ENCODE measurements at regions not wholly inside any gene's neighbourhood (a gene's known extent, or its start where the extent isn't known, plus 50 kb on each side); places are given as distances from the start of the nearest gene placed in this dataset.
A peak's percentile ranks its signal among the peaks of the same experiment; 100 is the strongest.

DNA sequence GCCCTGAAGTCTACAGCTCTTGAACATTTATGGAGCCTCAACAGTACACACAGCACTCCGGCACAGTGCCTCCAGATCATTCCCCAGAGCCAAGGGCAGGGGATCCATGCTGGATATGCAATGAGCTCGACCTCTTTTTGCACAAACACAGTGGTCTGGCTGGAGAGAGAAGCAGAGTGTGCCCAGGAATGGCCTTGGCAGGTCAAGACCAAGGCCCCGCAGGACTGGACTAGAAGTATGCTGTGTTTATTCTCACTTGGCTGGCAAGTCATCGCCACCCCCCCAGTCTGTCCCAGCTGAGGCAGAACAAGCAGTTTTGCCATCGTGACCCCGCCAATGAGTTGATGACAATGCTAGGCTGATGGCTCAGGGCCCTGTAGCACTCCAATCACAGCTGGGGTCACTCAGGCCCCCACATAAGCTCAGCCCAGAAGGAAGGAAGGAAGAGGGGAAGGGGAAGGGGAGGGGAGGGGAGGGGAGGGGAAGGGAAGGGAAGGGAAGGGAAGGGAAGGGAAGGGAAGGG lies 212.1 kb downstream of the TTC32 start:
- FAIRE-seq (no peak), DNase-seq (ENCODE audit: low spot score in 2 of 2) (no peak)

DNA sequence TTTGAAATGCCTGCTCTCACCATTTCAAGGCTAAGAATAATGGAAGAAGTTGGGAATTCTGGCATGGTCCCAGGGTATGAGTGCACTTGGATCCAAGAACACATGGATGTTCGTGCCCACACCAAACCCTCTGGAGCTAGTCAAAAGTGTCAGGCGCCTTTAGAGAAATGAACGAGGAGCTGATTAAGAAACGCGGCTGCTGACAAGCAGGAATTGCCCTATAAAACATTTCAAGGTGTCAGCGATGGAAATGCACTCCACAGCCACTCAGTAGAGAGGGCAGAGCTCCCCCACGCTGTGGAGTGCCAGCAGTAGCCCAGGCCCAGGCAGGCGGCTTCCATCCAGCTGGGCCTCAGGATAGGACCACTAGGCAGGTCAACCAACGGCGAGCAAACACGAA lies 213.7 kb downstream of the TTC32 start:
- DNase-seq (ENCODE audit: low spot score in 2 of 2) (no peak), FAIRE-seq (no peak)

DNA sequence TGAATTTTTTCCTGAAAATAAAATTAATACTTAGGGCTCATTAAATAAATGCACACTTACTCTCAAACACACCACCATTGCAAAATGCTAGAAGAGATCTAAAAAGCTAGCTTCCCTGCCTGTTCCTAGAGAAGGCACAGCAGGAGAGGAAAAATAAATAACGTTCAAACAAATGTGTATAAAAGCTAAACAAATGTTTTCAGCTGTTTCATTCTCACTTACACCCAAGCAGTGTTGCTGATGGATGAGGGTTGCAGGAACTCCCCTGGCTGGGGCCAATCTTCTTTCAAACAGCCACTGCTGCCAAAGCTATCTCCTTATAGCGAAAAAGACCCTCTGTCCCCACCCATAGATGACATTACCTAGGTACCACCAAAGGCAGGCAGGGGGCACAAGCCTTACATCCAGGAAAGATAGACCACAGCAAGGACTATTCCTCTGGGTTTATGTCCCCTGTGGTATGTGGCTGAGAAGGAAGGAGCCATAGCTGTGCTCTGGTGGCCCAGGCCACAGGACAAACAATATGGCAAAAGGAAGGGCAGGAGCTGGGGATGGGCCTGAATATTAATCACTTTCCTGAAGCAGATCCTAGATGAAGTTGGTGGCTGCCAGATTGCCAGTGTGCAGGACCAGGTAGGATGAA lies 214.6 kb downstream of the TTC32 start:
- DNase-seq (ENCODE audit: low spot score in 2 of 2) (no peak), FAIRE-seq (no peak)

DNA sequence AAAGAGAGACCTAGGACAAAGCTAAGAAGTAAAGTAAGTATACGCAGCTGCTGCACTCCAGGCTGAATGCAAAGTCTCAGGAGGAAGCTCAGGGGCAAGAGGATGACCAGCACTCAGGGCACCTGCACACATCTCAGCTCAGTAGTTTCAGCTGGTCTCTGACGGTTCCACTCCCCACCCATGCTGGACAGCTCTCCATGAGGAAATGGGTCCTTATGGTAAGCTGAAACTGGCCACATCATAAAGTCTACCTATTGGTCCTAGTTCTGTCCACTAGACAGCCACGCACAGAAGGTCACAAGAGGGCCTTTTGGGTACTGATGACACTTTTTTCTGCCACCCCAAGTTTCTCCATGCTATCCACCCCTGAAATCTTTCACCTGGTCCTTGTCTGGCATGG lies 215.3 kb downstream of the TTC32 start:
- no peak for FAIRE-seq

GRCh38 chr2:19685731-19686130 lies 216.1 kb downstream of the TTC32 start:
- DNase-seq (ENCODE audit: low spot score in 2 of 2) (no peak), FAIRE-seq (no peak)

More for the DNA sequence above, 215.3 kb downstream of the TTC32 start:
- no peak for DNase-seq (ENCODE audit: low spot score in 2 of 2)

DNA sequence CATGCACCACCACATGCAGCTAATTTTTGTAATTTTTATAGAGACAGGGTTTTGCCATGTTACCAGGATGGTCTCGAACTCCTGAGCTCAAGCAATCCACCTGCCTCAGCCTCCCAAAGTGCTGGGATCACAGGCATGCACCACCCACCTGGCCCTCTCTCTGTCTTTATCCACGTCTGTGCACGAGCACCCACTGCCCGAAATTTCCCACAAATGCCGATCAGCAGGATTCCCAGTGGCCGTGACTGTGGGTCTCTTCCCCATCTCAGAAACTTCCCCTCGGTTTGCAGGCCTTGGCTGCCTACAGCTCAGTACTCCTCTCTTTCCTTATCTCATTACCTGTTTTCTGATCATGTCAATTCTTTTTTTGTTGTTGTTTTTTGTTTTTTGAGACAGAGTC lies 217.3 kb downstream of the TTC32 start:
- no peak for DNase-seq (ENCODE audit: low spot score in 2 of 2)
- FAIRE-seq = no peak

- FAIRE-seq = no peak
- no peak for DNase-seq (ENCODE audit: low spot score in 2 of 2)
Measured at GRCh38 chr2:19683556-19683955, 218.2 kb downstream of the TTC32 start.

GRCh38 chr2:19682493-19682892 lies 219.3 kb downstream of the TTC32 start:
- FAIRE-seq (no peak), DNase-seq (ENCODE audit: low spot score in 2 of 2) (no peak)

- FAIRE-seq (no peak), DNase-seq (ENCODE audit: low spot score in 2 of 2) (no peak)
Measured at GRCh38 chr2:19677825-19678518, 223.8 kb downstream of the TTC32 start.

- FAIRE-seq (no peak), DNase-seq (ENCODE audit: low spot score in 2 of 2) (no peak)
Measured at GRCh38 chr2:19677215-19677777, 224.5 kb downstream of the TTC32 start.

DNA sequence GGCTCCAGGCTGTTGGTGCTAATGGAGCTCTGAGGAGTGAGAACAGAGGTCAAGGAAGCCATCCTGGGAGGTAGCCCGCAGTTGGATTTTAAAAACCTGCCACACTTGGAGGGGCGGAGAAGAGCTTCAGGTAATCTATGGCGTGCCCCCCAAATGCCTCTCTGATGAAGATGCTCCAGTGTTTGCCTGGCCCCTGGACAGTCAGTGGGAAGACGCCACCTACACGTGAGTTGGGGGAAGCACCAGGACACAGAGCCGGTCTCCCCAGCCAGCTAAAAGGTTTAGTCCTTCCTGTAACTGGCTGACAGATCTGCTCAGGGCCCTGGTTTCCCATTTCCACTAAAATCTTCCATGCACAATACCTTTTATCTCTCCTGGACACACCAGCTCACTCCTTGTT lies 225.0 kb downstream of the TTC32 start:
- FAIRE-seq = no peak
- DNase-seq (ENCODE audit: low spot score in 2 of 2) = no peak

DNA sequence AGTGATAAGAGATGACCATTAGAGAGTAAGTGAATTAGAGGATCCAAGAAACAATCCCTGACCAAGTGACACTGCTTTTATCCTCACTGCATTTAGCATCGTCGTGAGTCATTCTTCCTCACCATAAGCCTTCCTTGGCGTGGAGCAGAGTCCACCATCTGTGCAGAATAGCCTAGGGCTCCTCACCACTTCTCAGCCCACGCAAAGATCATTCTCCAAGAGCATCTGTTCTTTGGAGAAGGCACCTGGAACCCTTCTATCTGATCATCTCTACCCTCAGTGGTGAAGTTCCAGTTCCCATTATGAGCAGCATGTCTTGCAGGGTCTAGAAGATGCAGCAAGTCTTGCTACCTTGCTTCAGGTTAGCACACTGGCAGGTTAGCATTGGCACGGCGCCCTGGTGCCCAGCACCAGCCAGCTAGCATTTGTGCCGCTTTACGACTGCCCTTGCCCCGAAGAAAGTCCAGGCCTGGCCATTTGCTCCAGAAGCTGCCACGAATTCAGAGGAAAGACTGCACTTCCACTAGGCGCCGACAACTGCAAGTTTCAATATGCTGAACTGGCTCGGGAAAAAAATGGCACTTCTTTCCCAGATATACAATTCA lies 225.8 kb downstream of the TTC32 start:
- DNase-seq (ENCODE audit: low spot score in 2 of 2) (peak in 1 of 2 donors; percentile 12), FAIRE-seq (no peak)

- no peak for DNase-seq (ENCODE audit: low spot score in 2 of 2)
- FAIRE-seq = no peak
Measured at GRCh38 chr2:19675003-19675629, 226.7 kb downstream of the TTC32 start.

DNA sequence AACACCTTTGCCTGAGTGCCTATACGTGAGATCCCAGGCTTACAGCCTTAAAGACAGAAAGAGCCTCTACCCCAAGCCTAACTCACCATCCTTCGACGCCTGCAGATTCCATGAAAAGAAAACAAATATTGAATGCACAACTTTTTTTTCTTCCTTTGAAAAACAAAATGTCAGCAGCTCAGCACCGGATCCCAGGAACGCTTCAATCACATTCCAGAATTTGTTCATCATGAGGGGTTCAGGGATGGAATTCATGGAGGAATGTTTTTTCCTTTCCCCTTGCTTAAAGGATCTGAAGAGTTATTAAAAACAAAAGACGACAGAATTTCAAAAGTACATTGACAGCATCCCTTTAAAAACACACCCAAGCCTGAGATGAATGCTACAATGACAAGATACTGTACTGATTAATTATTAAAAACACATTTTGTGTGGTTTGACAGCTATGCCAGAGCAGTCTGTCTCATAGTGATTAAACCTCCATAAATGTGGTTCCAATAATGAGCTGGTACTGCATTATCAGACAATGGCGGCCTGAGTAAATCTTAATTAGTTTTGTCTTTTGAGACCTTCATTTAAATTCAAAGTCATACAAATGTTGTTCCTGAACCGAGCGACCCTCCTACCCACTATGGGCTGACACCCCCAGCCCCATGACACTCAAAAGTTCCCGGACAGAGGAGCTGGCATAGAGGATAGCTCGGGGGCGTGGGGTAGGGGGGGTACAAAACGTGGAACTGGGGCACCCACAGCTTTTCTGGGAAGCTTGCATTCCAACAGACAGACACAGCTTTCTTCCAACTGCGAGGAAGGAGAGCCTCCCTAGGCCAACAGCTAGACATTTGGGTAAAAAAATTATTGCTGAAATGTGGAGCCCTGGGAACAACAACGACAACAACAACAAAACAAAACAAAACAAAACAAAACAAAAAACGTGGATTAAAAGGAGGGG lies 227.5 kb downstream of the TTC32 start:
- DNase-seq (ENCODE audit: low spot score in 2 of 2) (no peak), FAIRE-seq (no peak)

GRCh38 chr2:19673213-19673791 lies 228.5 kb downstream of the TTC32 start:
- DNase-seq (ENCODE audit: low spot score in 2 of 2) (no peak), FAIRE-seq (no peak)

DNA sequence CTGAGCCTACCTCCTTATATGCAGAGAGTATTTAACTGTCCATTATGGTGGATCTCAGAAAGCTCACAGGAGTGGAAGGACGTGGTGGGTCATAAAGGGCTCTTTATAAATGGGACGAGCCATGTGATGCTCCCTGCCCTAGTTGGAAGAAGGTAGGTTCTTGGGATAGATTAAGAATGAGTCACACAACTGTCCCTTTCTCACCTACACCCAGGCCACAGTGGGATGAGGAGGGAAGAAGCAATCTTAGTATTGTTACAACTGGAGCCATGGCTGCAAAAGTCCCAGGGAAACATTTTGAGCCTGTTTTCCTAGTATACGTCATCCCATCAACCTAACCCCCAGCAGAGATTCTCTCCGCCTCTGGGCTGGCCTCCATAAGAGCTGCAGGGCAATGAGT lies 229.9 kb downstream of the TTC32 start:
- DNase-seq (ENCODE audit: low spot score in 2 of 2) (no peak), FAIRE-seq (no peak)

DNA sequence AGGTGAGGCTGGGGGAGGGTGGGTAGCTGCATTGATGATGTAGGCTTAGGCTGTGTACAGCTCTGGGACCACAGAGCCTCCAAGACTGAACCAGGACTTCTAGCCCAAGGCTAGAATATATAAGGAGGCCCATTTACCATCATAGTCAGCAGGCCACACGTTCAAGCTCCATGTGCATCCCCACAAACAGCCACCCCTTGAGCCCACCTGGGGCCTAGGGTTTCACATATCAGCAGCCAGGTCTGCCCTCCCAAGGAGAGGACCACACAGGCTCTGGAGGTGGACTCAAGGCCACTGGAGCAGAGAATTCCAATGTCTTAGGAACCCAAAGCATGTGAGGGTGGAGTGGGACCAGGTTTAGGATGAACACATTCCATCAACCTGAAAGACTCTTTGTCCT lies 230.5 kb downstream of the TTC32 start:
- no peak for FAIRE-seq
- no peak for DNase-seq (ENCODE audit: low spot score in 2 of 2)

GRCh38 chr2:19670303-19670702 lies 231.5 kb downstream of the TTC32 start:
- no peak for DNase-seq (ENCODE audit: low spot score in 2 of 2)

DNA sequence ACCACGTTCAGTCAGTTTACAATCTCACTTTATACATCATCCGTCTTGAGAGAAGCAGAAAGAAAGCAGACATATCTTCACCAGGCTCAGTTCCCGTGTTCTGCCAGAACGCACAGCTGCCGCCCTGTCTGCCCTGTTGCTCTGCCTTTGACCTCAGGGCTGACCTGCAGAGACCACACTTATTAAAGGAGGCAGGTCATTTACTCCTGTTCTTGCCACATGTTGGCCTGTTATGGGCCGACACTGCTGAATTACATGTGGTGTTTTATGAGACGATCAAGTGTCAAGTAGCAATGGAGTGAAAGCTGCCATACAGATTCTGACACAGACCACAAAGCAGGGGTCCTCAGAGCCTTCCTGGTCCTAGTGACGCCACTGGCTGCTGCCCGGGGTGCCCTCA lies 232.2 kb downstream of the TTC32 start:
- DNase-seq (ENCODE audit: low spot score in 2 of 2) (no peak), FAIRE-seq (no peak)

More at GRCh38 chr2:19670303-19670702, 231.5 kb downstream of the TTC32 start:
- FAIRE-seq = no peak
